Right lobe of liver (tissue), 6 donors: ENCODE measurements at regions not wholly inside any gene's neighbourhood (a gene's known extent, or its start where the extent isn't known, plus 50 kb on each side); places are given as distances from the start of the nearest gene placed in this dataset.

Experiments used
- ATAC-seq, 4 donors: fragments of 200-7000 bp; cut with Tn5 transposase; one replicate each; pipeline ENCODE4 v1.9.1; 2020; ENCODE audit warnings: mild to moderate bottlenecking in 4 of 4, moderate library complexity in 4 of 4
- DNase-seq, 3 donors: peaks; one replicate each; pipeline ENCODE4 v3.0.0-alpha.2; 2020
- H3K27ac ChIP-seq, 3 donors: fragments of 200-600 bp; one replicate each; pipeline ENCODE4 v1.8.0; 2022
- H3K27me3 ChIP-seq, 2 donors: fragments of 200-600 bp; one replicate each; pipeline ENCODE4 v1.8.0; 2022
- H3K36me3 ChIP-seq, 4 donors: fragments of 200-600 bp; sonication (generic) in 1 of 4; one replicate each; pipeline versions ENCODE4 v1.5.1 to v1.8.0; 2017 to 2022; ENCODE audit warnings: control low read depth in 1 of 4
- H3K4me1 ChIP-seq, 4 donors: fragments of 200-600 bp; sonication (generic) in 1 of 4; one replicate each; pipeline versions ENCODE4 v1.5.1 to v1.8.0; 2017 to 2022; ENCODE audit warnings: control low read depth in 1 of 4
- H3K4me3 ChIP-seq, 3 donors: fragments of 200-600 bp; one replicate each; pipeline ENCODE4 v1.8.0; 2022
- H3K9me3 ChIP-seq, 4 donors: fragments of 200-600 bp; sonication (generic) in 1 of 4; one replicate each; pipeline versions ENCODE4 v1.5.1 to v1.8.0; 2017 to 2022; ENCODE audit warnings: control low read depth in 1 of 4
- POLR2A ChIP-seq: fragments of 450-650 bp; IDR thresholded peaks from one replicate; pipeline ENCODE4 v1.6.1; 2017; ENCODE audit warnings: antibody characterized with exemption, mild to moderate bottlenecking
- WGBS: methylation state at CpG from one replicate; pipeline ENCODE4 v1.1.6; 2018; ENCODE audit warnings: low coverage, low lambda C conversion rate; ENCODE audit not compliant: insufficient coverage; ENCODE audit errors: missing lambda C conversion rate; 5-methylcytosine and 5-hydroxymethylcytosine counted together
- intact Hi-C, 2 donors: fragments of 100-400 bp; cut with DNase I; formaldehyde crosslinking; loops; one replicate each; pipeline versions ENCODE4 v1.11.2 to v1.14.1; 2022
- TF ChIP-seq, protein P1 (sequence below), 4 donors: fragments of 200-600 bp in 3 of 4; fragments of 450-650 bp in 1 of 4; IDR thresholded peaks; one replicate each; pipeline versions ENCODE4 v1.5.1 to v1.8.0; 2016 to 2022; ENCODE audit warnings: antibody characterized with exemption in 4 of 4, mild to moderate bottlenecking in 2 of 4
- donor health status: DM: no; HTN: yes; CAD: no.
- donor health status: DM: no; HTN: no; CAD: no.
- donor health status: DM: no; HTN: no; CAD: no.
- donor health status: DM: no; HTN: yes; CAD: no.
- donor health status: DM: no; HTN: yes; CAD: no.

DNA sequence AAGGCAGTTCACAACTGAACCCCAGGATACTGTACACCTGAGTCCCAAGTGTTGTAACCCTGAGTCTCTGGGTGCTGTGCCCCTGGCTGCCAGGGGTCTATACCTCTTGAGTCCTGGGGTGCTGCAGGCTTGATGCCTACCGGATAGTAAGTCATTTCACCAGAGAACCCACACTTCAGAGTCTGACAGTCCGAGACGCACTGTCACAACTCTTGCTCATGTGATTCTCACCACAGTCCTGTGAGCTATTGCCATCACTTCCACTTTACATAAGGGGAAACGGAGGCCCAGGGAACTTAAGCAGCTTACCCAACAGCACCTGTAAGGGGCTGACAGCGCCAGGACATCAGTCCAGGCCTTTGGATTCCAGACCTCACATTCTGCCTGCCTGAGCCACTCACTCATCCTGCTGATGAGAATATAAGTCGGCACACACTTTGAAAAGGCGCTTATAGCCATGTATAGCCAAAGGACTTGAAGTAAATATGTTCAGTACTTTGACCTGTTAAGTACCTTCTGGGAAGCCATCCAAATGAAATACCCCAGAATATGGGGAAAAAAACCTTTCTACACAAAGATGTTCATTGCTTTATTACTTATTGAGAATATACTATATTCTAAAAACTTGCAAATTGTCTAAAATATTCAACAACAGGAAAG is 180.7 kb upstream of the ID2 start:
- Histone ChIP-seq H3K4me1 (peaks cover 0 to 15% (median 6%) of the 10 kb centered on the region in 4 donors), H3K9me3 (no peaks in the 10 kb centered on the region), H3K36me3 (no peaks in the 10 kb centered on the region), H3K27me3 (no peaks in the 10 kb centered on the region), H3K4me3 (no peak overlapping the region), H3K27ac (peak overlapping the region in 1 of 3 donors; percentile 51)
- intact Hi-C loops, result no loop called here
- 82% methylated on average over 4 of the region's 7 CpGs for WGBS
- no peak for TF ChIP-seq POLR2A
- TF ChIP-seq, protein P1, sequence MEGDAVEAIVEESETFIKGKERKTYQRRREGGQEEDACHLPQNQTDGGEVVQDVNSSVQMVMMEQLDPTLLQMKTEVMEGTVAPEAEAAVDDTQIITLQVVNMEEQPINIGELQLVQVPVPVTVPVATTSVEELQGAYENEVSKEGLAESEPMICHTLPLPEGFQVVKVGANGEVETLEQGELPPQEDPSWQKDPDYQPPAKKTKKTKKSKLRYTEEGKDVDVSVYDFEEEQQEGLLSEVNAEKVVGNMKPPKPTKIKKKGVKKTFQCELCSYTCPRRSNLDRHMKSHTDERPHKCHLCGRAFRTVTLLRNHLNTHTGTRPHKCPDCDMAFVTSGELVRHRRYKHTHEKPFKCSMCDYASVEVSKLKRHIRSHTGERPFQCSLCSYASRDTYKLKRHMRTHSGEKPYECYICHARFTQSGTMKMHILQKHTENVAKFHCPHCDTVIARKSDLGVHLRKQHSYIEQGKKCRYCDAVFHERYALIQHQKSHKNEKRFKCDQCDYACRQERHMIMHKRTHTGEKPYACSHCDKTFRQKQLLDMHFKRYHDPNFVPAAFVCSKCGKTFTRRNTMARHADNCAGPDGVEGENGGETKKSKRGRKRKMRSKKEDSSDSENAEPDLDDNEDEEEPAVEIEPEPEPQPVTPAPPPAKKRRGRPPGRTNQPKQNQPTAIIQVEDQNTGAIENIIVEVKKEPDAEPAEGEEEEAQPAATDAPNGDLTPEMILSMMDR (IDR thresholded peaks at IDR 0.05), result no peak
- ATAC-seq (peak in 1 of 4 donors; percentile 10), DNase-seq (no peak)

DNA sequence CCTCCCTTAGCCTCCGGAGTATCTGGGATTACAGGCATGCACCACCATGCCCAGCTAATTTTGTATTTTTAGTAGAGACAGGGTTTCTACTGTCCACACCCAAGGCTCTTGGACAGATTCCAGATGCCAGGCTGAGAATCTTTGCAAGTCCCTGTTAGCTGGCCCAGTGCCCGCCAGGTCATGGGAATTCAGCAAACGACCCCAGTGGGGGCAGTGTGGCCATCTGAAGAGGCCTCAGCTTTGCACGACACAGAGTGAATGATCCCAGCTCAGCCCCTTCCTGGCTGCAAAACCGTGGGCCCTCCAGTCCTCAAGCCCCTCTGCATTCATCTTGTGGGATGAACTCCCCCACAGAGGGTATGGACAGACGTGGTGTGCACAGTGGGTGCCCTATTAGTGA is 179.5 kb upstream of the ID2 start:
- DNase-seq, result no peak
- H3K27ac ChIP-seq, result no peak overlapping the region
- ATAC-seq, result no peak
- no peaks in the 10 kb centered on the region for H3K27me3 ChIP-seq
- H3K4me3 ChIP-seq, result no peak overlapping the region
- H3K36me3 ChIP-seq, result no peaks in the 10 kb centered on the region
- 58% methylated on average over 4 of the region's 6 CpGs for WGBS
- no peaks in the 10 kb centered on the region for H3K9me3 ChIP-seq
- H3K4me1 ChIP-seq, result peaks cover 0 to 15% (median 6%) of the 10 kb centered on the region in 4 donors
- intact Hi-C loops, result no loop called here
- TF ChIP-seq, protein P1 (IDR thresholded peaks at IDR 0.05), result no peak
- no peak for TF ChIP-seq POLR2A

DNA sequence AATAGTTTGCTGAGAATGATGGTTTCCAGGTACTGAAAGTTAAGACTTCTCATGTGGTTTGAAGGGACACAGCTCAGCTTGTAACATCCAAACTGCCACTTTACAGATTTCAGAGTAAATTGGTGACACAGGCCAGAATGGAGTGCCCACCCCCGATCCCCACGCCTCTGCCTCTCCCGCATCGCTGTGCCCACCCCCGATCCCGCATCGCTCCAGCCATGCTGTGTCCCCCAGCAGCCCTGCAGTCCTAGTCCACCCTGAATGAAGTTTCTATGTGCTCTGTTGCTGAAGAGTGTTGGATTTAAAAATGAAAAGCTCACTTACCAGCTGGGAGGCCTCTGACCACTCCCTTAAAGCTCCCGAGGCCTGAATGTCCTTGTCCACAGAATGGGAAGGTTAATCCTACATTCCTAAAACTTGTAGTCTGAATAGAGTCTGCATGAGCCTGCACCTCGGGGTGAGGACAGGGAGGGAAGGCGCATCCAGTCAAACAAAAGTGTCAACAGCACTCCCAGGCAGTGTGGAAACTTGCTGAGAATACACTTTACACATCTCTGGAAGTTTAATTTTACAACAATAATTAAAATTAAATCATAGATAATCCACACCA is 176.4 kb upstream of the ID2 start:
- no peak overlapping the region for H3K27ac ChIP-seq
- WGBS, result 92% methylated on average over 7 of the region's 10 CpGs
- H3K9me3 ChIP-seq, result no peaks in the 10 kb centered on the region
- no peak for ATAC-seq
- no peaks in the 10 kb centered on the region for H3K27me3 ChIP-seq
- peaks cover 0 to 9% (median 4%) of the 10 kb centered on the region in 4 donors for H3K4me1 ChIP-seq
- H3K36me3 ChIP-seq, result no peaks in the 10 kb centered on the region
- TF ChIP-seq, protein P1 (IDR thresholded peaks at IDR 0.05), result no peak
- no peak for TF ChIP-seq POLR2A
- no peak overlapping the region for H3K4me3 ChIP-seq
- intact Hi-C loops, result no loop called here
- no peak for DNase-seq

DNA sequence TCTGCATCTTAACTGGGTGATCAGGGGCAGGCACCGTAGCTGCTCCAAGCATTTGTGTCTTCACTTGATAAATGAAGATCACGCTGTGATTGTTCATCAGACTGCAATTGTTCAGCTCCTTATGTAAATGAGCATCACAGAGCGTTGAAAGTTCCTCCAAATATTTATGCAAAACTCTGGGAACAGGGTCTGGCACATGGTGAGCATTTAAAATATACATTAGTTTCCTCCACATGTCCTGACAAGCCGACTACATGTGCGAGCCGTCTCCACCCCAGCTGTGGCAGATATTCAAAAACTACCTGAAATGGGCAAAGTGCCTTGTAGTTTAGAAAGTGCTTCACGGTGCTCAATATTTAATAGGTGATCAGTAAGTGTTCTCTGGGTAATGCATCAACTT is 175.1 kb upstream of the ID2 start:
- no peaks in the 10 kb centered on the region for H3K27me3 ChIP-seq
- ATAC-seq (no peak), DNase-seq (no peak)
- H3K27ac ChIP-seq, result no peak overlapping the region
- H3K4me1 ChIP-seq, result no peaks in the 10 kb centered on the region
- 63% methylated on average over 5 of the region's 7 CpGs for WGBS
- no peaks in the 10 kb centered on the region for H3K36me3 ChIP-seq
- intact Hi-C loops, result no loop called here
- no peak for TF ChIP-seq POLR2A
- TF ChIP-seq, protein P1 (IDR thresholded peaks at IDR 0.05), result no peak
- H3K9me3 ChIP-seq, result no peaks in the 10 kb centered on the region
- H3K4me3 ChIP-seq, result no peak overlapping the region
